ENCODE measurements at regions not wholly inside any gene's neighbourhood (a gene's known extent, or its start where the extent isn't known, plus 50 kb on each side); places are given as distances from the start of the nearest gene placed in this dataset.

- H3K4me3 ChIP-seq (ENCODE audit: insufficient read depth, low read length, poor library complexity, severe bottlenecking): no peak overlapping the region
Measured at GRCh38 chr14:95381726-95382125, 62.0 kb upstream of the CLMN start.

GRCh38 chr14:95380350-95381042 lies 60.8 kb upstream of the CLMN start:
- Histone ChIP-seq H4K20me1 (ENCODE audit: low read depth, low read length) (no peaks in the 10 kb centered on the region), H3K4me3 (ENCODE audit: insufficient read depth, low read length, poor library complexity, severe bottlenecking) (no peak overlapping the region), H3K4me2 (ENCODE audit: low read depth, low read length, poor library complexity, severe bottlenecking) (no peak overlapping the region), H2AFZ (ENCODE audit: low read depth, low read length, severe bottlenecking) (no peak overlapping the region), H3K9me3 (ENCODE audit: insufficient read depth, low read length) (no peaks in the 10 kb centered on the region), H3K27ac (ENCODE audit: low read depth, low read length) (no peak overlapping the region), H3K36me3 (ENCODE audit: low read length) (no peaks in the 10 kb centered on the region), H3K27me3 (ENCODE audit: low read length) (no peaks in the 10 kb centered on the region), H3K79me2 (ENCODE audit: insufficient read depth, low read length) (no peaks in the 10 kb centered on the region), H3K9me2 (replicated peaks; ENCODE audit: insufficient read depth, low read length) (no peaks in the 10 kb centered on the region), H3K9ac (ENCODE audit: low read length) (no peak overlapping the region), H3F3A (ENCODE audit: insufficient read depth) (no peaks in the 10 kb centered on the region)
- TF ChIP-seq EZH2phosphoT487 (conservative IDR thresholded peaks at IDR 0.05; ENCODE audit: low read length) (no peak), CTCF (IDR thresholded peaks at IDR 0.05; ENCODE audit: insufficient read depth, low read length, poor library complexity, severe bottlenecking) (no peak)

More at GRCh38 chr14:95381726-95382125, 62.0 kb upstream of the CLMN start:
- no peak overlapping the region for H2AFZ ChIP-seq (ENCODE audit: low read depth, low read length, severe bottlenecking)
- no peak overlapping the region for H3K27ac ChIP-seq (ENCODE audit: low read depth, low read length)
- no peaks in the 10 kb centered on the region for H3K36me3 ChIP-seq (ENCODE audit: low read length)
- no peaks in the 10 kb centered on the region for H3K27me3 ChIP-seq (ENCODE audit: low read length)
- H4K20me1 ChIP-seq (ENCODE audit: low read depth, low read length): no peaks in the 10 kb centered on the region
- no peak overlapping the region for H3K4me2 ChIP-seq (ENCODE audit: low read depth, low read length, poor library complexity, severe bottlenecking)
- no peaks in the 10 kb centered on the region for H3F3A ChIP-seq (ENCODE audit: insufficient read depth)
- no peak overlapping the region for H3K9ac ChIP-seq (ENCODE audit: low read length)
- no peak for TF ChIP-seq EZH2phosphoT487 (conservative IDR thresholded peaks at IDR 0.05; ENCODE audit: low read length)
- no peak for TF ChIP-seq CTCF (IDR thresholded peaks at IDR 0.05; ENCODE audit: insufficient read depth, low read length, poor library complexity, severe bottlenecking)
- no peaks in the 10 kb centered on the region for H3K9me3 ChIP-seq (ENCODE audit: insufficient read depth, low read length)
- no peaks in the 10 kb centered on the region for H3K9me2 ChIP-seq (replicated peaks; ENCODE audit: insufficient read depth, low read length)
- H3K79me2 ChIP-seq (ENCODE audit: insufficient read depth, low read length): no peaks in the 10 kb centered on the region

- TF ChIP-seq CTCF (IDR thresholded peaks at IDR 0.05; ENCODE audit: insufficient read depth, low read length, poor library complexity, severe bottlenecking) (no peak), EZH2phosphoT487 (conservative IDR thresholded peaks at IDR 0.05; ENCODE audit: low read length) (no peak)
- no peak overlapping the region for H2AFZ ChIP-seq (ENCODE audit: low read depth, low read length, severe bottlenecking)
Measured at GRCh38 chr14:95379634-95380033, 59.9 kb upstream of the CLMN start.

More at GRCh38 chr14:95379634-95380033, 59.9 kb upstream of the CLMN start:
- no peaks in the 10 kb centered on the region for H3K9me3 ChIP-seq (ENCODE audit: insufficient read depth, low read length)
- H3K9me2 ChIP-seq (replicated peaks; ENCODE audit: insufficient read depth, low read length): no peaks in the 10 kb centered on the region
- H3K36me3 ChIP-seq (ENCODE audit: low read length): no peaks in the 10 kb centered on the region
- no peak overlapping the region for H3K4me3 ChIP-seq (ENCODE audit: insufficient read depth, low read length, poor library complexity, severe bottlenecking)
- no peaks in the 10 kb centered on the region for H3K79me2 ChIP-seq (ENCODE audit: insufficient read depth, low read length)
- H3F3A ChIP-seq (ENCODE audit: insufficient read depth): no peaks in the 10 kb centered on the region
- no peaks in the 10 kb centered on the region for H3K27me3 ChIP-seq (ENCODE audit: low read length)
- H4K20me1 ChIP-seq (ENCODE audit: low read depth, low read length): no peaks in the 10 kb centered on the region
- no peak overlapping the region for H3K4me2 ChIP-seq (ENCODE audit: low read depth, low read length, poor library complexity, severe bottlenecking)
- H3K27ac ChIP-seq (ENCODE audit: low read depth, low read length): no peak overlapping the region
- no peak overlapping the region for H3K9ac ChIP-seq (ENCODE audit: low read length)
